SK-N-SH (cell line): ENCODE measurements at regions not wholly inside any gene's neighbourhood (a gene's known extent, or its start where the extent isn't known, plus 50 kb on each side); places are given as distances from the start of the nearest gene placed in this dataset.

Source experiments
- CTCF ChIA-PET: fragments of 300-600, 350-600 bp; formaldehyde crosslinking; extraction: SDS; loops from one replicate; lab custom pipeline; 2021; lab: Yijun Ruan, JAX
- POLR2A ChIA-PET: fragments of 350-600 bp; sonication (Branson Sonifier 250); formaldehyde crosslinking; extraction: SDS; loops from one replicate; lab custom pipeline; 2020; ENCODE audit warnings: antibody characterized with exemption, inconsistent platforms; lab: Yijun Ruan, JAX
- DNase-seq: peaks from one replicate; pipeline ENCODE4 v3.0.0; 2012
- H2AFZ ChIP-seq: fragments of 200-600 bp; sonication (generic); 2 replicates; pipeline ENCODE4 v1.8.1; 2016; ENCODE audit warnings: antibody characterized with exemption, mild to moderate bottlenecking, low read depth
- H3F3A ChIP-seq: fragments of 200-600 bp; sonication (generic); replicated peaks from 2 replicates; pipeline ENCODE3; 2016; ENCODE audit warnings: antibody characterized with exemption, mild to moderate bottlenecking; ENCODE audit not compliant: insufficient read depth
- H3K27ac ChIP-seq, 2 experiments: fragments of 200-500 bp in 1 of 2; fragments of 200-600 bp in 1 of 2; sonication (Bioruptor generic) in 1 of 2; sonication (generic), shearing (Covaris generic) in 1 of 2; 2 replicates each; pipeline versions ENCODE4 v1.5.1 to v1.6.1; 2014 to 2016; ENCODE audit warnings: low read depth in 2 of 2, inconsistent platforms in 1 of 2, low read length in 1 of 2, mild to moderate bottlenecking in 1 of 2, mixed read lengths in 1 of 2
- H3K27me3 ChIP-seq: fragments of 200-600 bp; sonication (generic), shearing (Covaris generic); 2 replicates; pipeline ENCODE4 v1.6.1; 2016; ENCODE audit warnings: mixed run types; ENCODE audit not compliant: insufficient read depth
- H3K36me3 ChIP-seq, 2 experiments: fragments of 200-500 bp in 1 of 2; fragments of 200-600 bp in 1 of 2; sonication (Bioruptor generic) in 1 of 2; sonication (generic) in 1 of 2; replicated peaks in 1 of 2; 2 replicates each; pipeline versions ENCODE3 to v1.5.1; 2014 to 2016; ENCODE audit warnings: low read length in 1 of 2, mild to moderate bottlenecking in 1 of 2; ENCODE audit not compliant: insufficient read depth in 2 of 2, control insufficient read depth in 1 of 2
- H3K4me1 ChIP-seq, 2 experiments: fragments of 200-500 bp in 1 of 2; fragments of 200-600 bp in 1 of 2; sonication (Bioruptor generic) in 1 of 2; sonication (generic), shearing (Covaris generic) in 1 of 2; 2 replicates each; pipeline versions ENCODE4 v1.5.1 to v1.6.1; 2014 to 2016; ENCODE audit warnings: low read depth in 1 of 2, low read length in 1 of 2, mixed run types in 1 of 2; ENCODE audit not compliant: insufficient read depth in 2 of 2, control insufficient read depth in 1 of 2
- H3K4me2 ChIP-seq: fragments of 200-600 bp; sonication (generic), shearing (Covaris generic); 2 replicates; pipeline ENCODE4 v1.6.1; 2017; ENCODE audit warnings: mixed run types
- H3K4me3 ChIP-seq, 2 experiments: fragments of 200-500 bp in 1 of 2; fragments of 200-600 bp in 1 of 2; sonication (Bioruptor generic) in 1 of 2; sonication (generic), shearing (Covaris generic) in 1 of 2; 2 replicates each; pipeline versions ENCODE4 v1.5.1 to v1.8.1; 2014 to 2016; ENCODE audit warnings: low read depth in 2 of 2, inconsistent platforms in 1 of 2, low read length in 1 of 2, mild to moderate bottlenecking in 1 of 2, mixed read lengths in 1 of 2, moderate library complexity in 1 of 2
- H3K79me2 ChIP-seq: fragments of 200-600 bp; sonication (generic); 2 replicates; pipeline ENCODE4 v1.8.1; 2017; ENCODE audit warnings: mild to moderate bottlenecking; ENCODE audit not compliant: insufficient read depth
- H3K9ac ChIP-seq: fragments of 200-600 bp; sonication (generic); 2 replicates; pipeline ENCODE4 v1.6.1; 2017; ENCODE audit warnings: mixed run types
- H3K9me2 ChIP-seq: fragments of 200-600 bp; sonication (generic); 2 replicates; pipeline ENCODE4 v1.6.1; 2017; ENCODE audit warnings: mixed run types
- H3K9me3 ChIP-seq: fragments of 200-600 bp; sonication (generic); 2 replicates; pipeline ENCODE4 v1.6.1; 2017; ENCODE audit warnings: mixed run types, mild to moderate bottlenecking, moderate library complexity
- H4K20me1 ChIP-seq: fragments of 200-600 bp; sonication (generic); 2 replicates; pipeline ENCODE4 v1.6.1; 2017; ENCODE audit warnings: mild to moderate bottlenecking, mixed run types; ENCODE audit not compliant: insufficient read depth
- CHD2 ChIP-seq: fragments of 150-350 bp; IDR thresholded peaks from 2 replicates; pipeline ENCODE4 v1.6.1; 2018; ENCODE audit warnings: low read length; ENCODE audit not compliant: partially characterized antibody
- EP300 ChIP-seq, 2 experiments: IDR thresholded peaks; 2 replicates each; pipeline versions ENCODE4 v1.4.0 to v1.6.1; 2012; ENCODE audit warnings: borderline replicate concordance in 1 of 2, low read depth in 1 of 2, low read length in 1 of 2
- EZH2phosphoT487 ChIP-seq: fragments of 200-600 bp; sonication (generic); IDR thresholded peaks from 2 replicates; pipeline ENCODE4 v1.6.1; 2017; ENCODE audit warnings: low read depth, mixed run types, mild to moderate bottlenecking, antibody characterized with exemption, moderate library complexity, borderline replicate concordance
- FOSL2 ChIP-seq: IDR thresholded peaks from 2 replicates; pipeline ENCODE4 v1.4.0; 2012; ENCODE audit warnings: low read depth, mild to moderate bottlenecking, moderate library complexity, borderline replicate concordance
- FOXJ3 ChIP-seq: sonication (generic); formaldehyde crosslinking; IDR thresholded peaks from 2 replicates; pipeline ENCODE4 v1.5.1; 2020; ENCODE audit warnings: mild to moderate bottlenecking, missing genetic modification reagents
- FOXM1 ChIP-seq: IDR thresholded peaks from 2 replicates; pipeline ENCODE4 v1.4.0; 2012; ENCODE audit warnings: low read depth, mild to moderate bottlenecking
- GABPA ChIP-seq: IDR thresholded peaks from 2 replicates; pipeline ENCODE4 v1.4.0; 2012; ENCODE audit warnings: low read depth, mild to moderate bottlenecking
- GATA2 ChIP-seq: sonication (generic); formaldehyde crosslinking; IDR thresholded peaks from 2 replicates; pipeline ENCODE4 v1.5.0; 2020; ENCODE audit warnings: mild to moderate bottlenecking, missing genetic modification reagents
- IRF3 ChIP-seq: fragments of 150-350 bp; IDR thresholded peaks from 2 replicates; pipeline ENCODE4 v1.6.1; 2016; ENCODE audit warnings: mild to moderate bottlenecking, low read depth, low read length
- JUND ChIP-seq: IDR thresholded peaks from 2 replicates; pipeline ENCODE4 v1.4.0; 2012
- MEF2A ChIP-seq: IDR thresholded peaks from 2 replicates; pipeline ENCODE4 v1.4.0; 2012; ENCODE audit warnings: low read depth, borderline replicate concordance
- NFIC ChIP-seq: IDR thresholded peaks from 2 replicates; pipeline ENCODE4 v1.4.0; 2012; ENCODE audit warnings: borderline replicate concordance
- PBX3 ChIP-seq: IDR thresholded peaks from 2 replicates; pipeline ENCODE4; 2012
- POLR2AphosphoS5 ChIP-seq: IDR thresholded peaks from 2 replicates; pipeline ENCODE4 v1.6.1; 2012; ENCODE audit warnings: low read depth, low read length
- RCOR1 ChIP-seq: fragments of 150-350 bp; IDR thresholded peaks from 2 replicates; pipeline ENCODE4 v1.6.1; 2017; ENCODE audit warnings: antibody characterized with exemption, low read length
- REST ChIP-seq: IDR thresholded peaks from 2 replicates; pipeline ENCODE4 v1.6.1; 2012; ENCODE audit warnings: mild to moderate bottlenecking, low read depth, low read length, moderate library complexity
- RXRA ChIP-seq: IDR thresholded peaks from 2 replicates; pipeline ENCODE4 v1.4.0; 2012; ENCODE audit warnings: low read depth, mild to moderate bottlenecking, borderline replicate concordance
- SMC3 ChIP-seq: IDR thresholded peaks from 2 replicates; pipeline ENCODE4 v1.6.1; 2012; ENCODE audit warnings: low read depth, low read length, improper control_type of control experiment
- TAF1 ChIP-seq: IDR thresholded peaks from 2 replicates; pipeline ENCODE4 v1.6.1; 2012; ENCODE audit warnings: low read depth, mild to moderate bottlenecking, low read length, moderate library complexity, borderline replicate concordance
- TEAD4 ChIP-seq: IDR thresholded peaks from 2 replicates; pipeline ENCODE4 v1.4.0; 2012; ENCODE audit warnings: mild to moderate bottlenecking, borderline replicate concordance; ENCODE audit not compliant: insufficient read depth
- USF2 ChIP-seq: fragments of 150-350 bp; IDR thresholded peaks from 2 replicates; pipeline ENCODE4 v1.6.1; 2017; ENCODE audit warnings: antibody characterized with exemption, low read length, low read depth, borderline replicate concordance
- YY1 ChIP-seq: IDR thresholded peaks from 2 replicates; pipeline ENCODE4 v1.4.0; 2012; ENCODE audit warnings: low read depth, mild to moderate bottlenecking

- no peak for TF ChIP-seq FOXJ3 (CRISPR knock-in tag)
- TF ChIP-seq GABPA = no peak
- TF ChIP-seq SMC3 = peak; percentile 62
Measured at GRCh38 chr14:34227834-34228649, 234.0 kb downstream of the SPTSSA start (continued).

GRCh38 chr14:34224221-34224620 is 237.8 kb downstream of the SPTSSA start:
- no peaks in the 10 kb centered on the region for H3F3A ChIP-seq
- CTCF ChIA-PET = interaction anchor here (1.0 to 3.2 kb wide), 4 partner anchors 11 to 1105 kb away, joined by 3 to 11 read pairs (median 4); no protein-coding TSS in a partner anchor
- no peak overlapping the region for H3K9ac ChIP-seq
- no peak overlapping the region for H3K27ac ChIP-seq
- no peaks in the 10 kb centered on the region for H3K9me3 ChIP-seq
- H3K4me3 ChIP-seq = no peak overlapping the region
- no peaks in the 10 kb centered on the region for H3K79me2 ChIP-seq
- H3K9me2 ChIP-seq = no peaks in the 10 kb centered on the region
- H3K4me2 ChIP-seq = no peak overlapping the region
- H3K27me3 ChIP-seq = peaks cover 11% of the 10 kb centered on the region; the same call in 1 of the 2 replicates
- no peak overlapping the region for H2AFZ ChIP-seq
- H3K4me1 ChIP-seq = peaks cover 0 to 2% of the 10 kb centered on the region in 2 experiments; a peak in 1 of 4 replicates
- POLR2A ChIA-PET = no interaction called here
- no peaks in the 10 kb centered on the region for H4K20me1 ChIP-seq
- no peaks in the 10 kb centered on the region for H3K36me3 ChIP-seq
- TF ChIP-seq MEF2A = no peak
- no peak for TF ChIP-seq POLR2AphosphoS5
- TF ChIP-seq USF2 = no peak
- TF ChIP-seq TAF1 = no peak
- no peak for TF ChIP-seq FOSL2
- no peak for TF ChIP-seq PBX3
- no peak for TF ChIP-seq YY1
- TF ChIP-seq SMC3 = no peak
- TF ChIP-seq CHD2 = no peak
- TF ChIP-seq NFIC = no peak
- no peak for TF ChIP-seq RXRA
- no peak for TF ChIP-seq JUND
- no peak for TF ChIP-seq RCOR1
- TF ChIP-seq EP300 (IDR thresholded peaks at IDR 0.05; ENCODE audit: borderline replicate concordance in 1 of 2, low read depth in 1 of 2, low read length in 1 of 2) = no peak
- no peak for TF ChIP-seq GATA2 (CRISPR knock-in tag)
- TF ChIP-seq EZH2phosphoT487 = no peak
- no peak for TF ChIP-seq IRF3
- no peak for TF ChIP-seq FOXM1
- no peak for TF ChIP-seq REST
- TF ChIP-seq TEAD4 = no peak
- DNase-seq = no peak
